Fibroblast of lung (primary cell): ENCODE measurements at regions not wholly inside any gene's neighbourhood (a gene's known extent, or its start where the extent isn't known, plus 50 kb on each side); places are given as distances from the start of the nearest gene placed in this dataset.
"Not testable (repeated sequence)": the region's sequence is repeated elsewhere in the genome, so short reads cannot be mapped to it uniquely, and the experiment has no call there.

ENCODE experiments used
- DNase-seq, 2 donors: peaks; one replicate each; pipeline versions ENCODE4 v3.0.0 to v3.0.0-alpha.2; 2010; ENCODE audit warnings: low read depth in 2 of 2
- H2AFZ ChIP-seq: 2 replicates; pipeline ENCODE4 v1.5.1; 2012; ENCODE audit warnings: low read length, control low read depth, inconsistent platforms
- H3K27ac ChIP-seq: 2 replicates; pipeline ENCODE4 v1.5.1; 2011; ENCODE audit warnings: low read length, control low read depth; ENCODE audit not compliant: insufficient read depth
- H3K27me3 ChIP-seq: 2 replicates; pipeline ENCODE4 v1.5.1; 2011; ENCODE audit warnings: mild to moderate bottlenecking, low read length; ENCODE audit not compliant: control insufficient read depth, insufficient read depth
- H3K36me3 ChIP-seq: 2 replicates; pipeline ENCODE4 v1.5.1; 2011; ENCODE audit warnings: low read length; ENCODE audit not compliant: control insufficient read depth, insufficient read depth
- H3K4me1 ChIP-seq: 2 replicates; pipeline ENCODE4 v1.5.1; 2011; ENCODE audit warnings: low read length; ENCODE audit not compliant: control insufficient read depth, insufficient read depth; ENCODE audit errors: extremely low read depth
- H3K4me2 ChIP-seq: 2 replicates; pipeline ENCODE4 v1.5.1; 2011; ENCODE audit warnings: low read length, control low read depth; ENCODE audit not compliant: insufficient read depth; ENCODE audit errors: extremely low read depth
- H3K4me3 ChIP-seq, 4 experiments: fragments of 200-600 bp in 1 of 4; sonication (generic) in 1 of 4; replicated peaks in 1 of 4; 2 replicates each; pipeline ENCODE4 v1.5.1; 2011 to 2016; ENCODE audit warnings: low read length in 4 of 4, low read depth in 3 of 4, mild to moderate bottlenecking in 3 of 4, control low read depth in 2 of 4, inconsistent platforms in 1 of 4, mixed read lengths in 1 of 4; ENCODE audit not compliant: insufficient read depth in 1 of 4; ENCODE audit errors: control extremely low read depth in 1 of 4
- H3K79me2 ChIP-seq: 2 replicates; pipeline ENCODE4 v1.5.1; 2012; ENCODE audit warnings: mild to moderate bottlenecking, low read length, inconsistent platforms; ENCODE audit not compliant: control insufficient read depth, insufficient read depth
- H3K9ac ChIP-seq: 2 replicates; pipeline ENCODE4 v1.5.1; 2011; ENCODE audit warnings: mild to moderate bottlenecking, low read length, control low read depth; ENCODE audit not compliant: insufficient read depth
- H3K9me3 ChIP-seq: 2 replicates; pipeline ENCODE4 v1.5.1; 2012; ENCODE audit warnings: low read depth, low read length; ENCODE audit not compliant: control insufficient read depth, insufficient read depth
- H4K20me1 ChIP-seq: 2 replicates; pipeline ENCODE4 v1.5.1; 2011; ENCODE audit warnings: low read length; ENCODE audit not compliant: control insufficient read depth, insufficient read depth; ENCODE audit errors: extremely low read depth
- CTCF ChIP-seq, 2 donors: IDR thresholded peaks in 1 of 2; conservative IDR thresholded peaks in 1 of 2; 1 replicate in 1 of 2; 2 replicates in 1 of 2; pipeline ENCODE4 v1.5.1; 2011 to 2012; ENCODE audit warnings: low read length in 2 of 2, control low read depth in 1 of 2, inconsistent platforms in 1 of 2, low read depth in 1 of 2, mild to moderate bottlenecking in 1 of 2
- EZH2 ChIP-seq: IDR thresholded peaks from 2 replicates; pipeline ENCODE4 v1.5.1; 2012; ENCODE audit warnings: low read length, control low read depth, mild to moderate bottlenecking; ENCODE audit errors: missing control alignments

- H3K79me2 ChIP-seq, H3K9me3 ChIP-seq, H3K36me3 ChIP-seq, H2AFZ ChIP-seq, H3K4me1 ChIP-seq, H3K4me2 ChIP-seq, H3K27me3 ChIP-seq, H3K4me3 ChIP-seq, H3K9ac ChIP-seq, DNase-seq, H4K20me1 ChIP-seq, H3K27ac ChIP-seq: not testable (repeated sequence)
Observed at GRCh38 chr12:131401907-131402633, 308.8 kb upstream of the SFSWAP start.

- no peaks in the 10 kb centered on the region for H3K4me1 ChIP-seq
- no peak overlapping the region for H3K27ac ChIP-seq
- H3K36me3 ChIP-seq: no peaks in the 10 kb centered on the region
- TF ChIP-seq CTCF (conservative IDR thresholded peaks at IDR 0.05 in 1 of 2, IDR thresholded peaks at IDR 0.05 in 1 of 2; ENCODE audit: low read depth in 1 of 2, low read length in 2 of 2) (no peak), EZH2 (no peak)
- no peaks in the 10 kb centered on the region for H3K9me3 ChIP-seq
- no peaks in the 10 kb centered on the region for H4K20me1 ChIP-seq
- H3K27me3 ChIP-seq: no peaks in the 10 kb centered on the region
- no peak overlapping the region for H3K9ac ChIP-seq
- no peak for DNase-seq
- no peak overlapping the region for H3K4me3 ChIP-seq
- no peak overlapping the region for H3K4me2 ChIP-seq
- no peaks in the 10 kb centered on the region for H3K79me2 ChIP-seq
- H2AFZ ChIP-seq: no peak overlapping the region
Observed at GRCh38 chr12:131402781-131403396, 308.0 kb upstream of the SFSWAP start.

GRCh38 chr12:131403676-131404075 lies 307.2 kb upstream of the SFSWAP start:
- H3K9me3 ChIP-seq: no peaks in the 10 kb centered on the region
- H3K9ac ChIP-seq: no peak overlapping the region
- TF ChIP-seq EZH2 (no peak), CTCF (conservative IDR thresholded peaks at IDR 0.05 in 1 of 2, IDR thresholded peaks at IDR 0.05 in 1 of 2; ENCODE audit: low read depth in 1 of 2, low read length in 2 of 2) (no peak)

More at GRCh38 chr12:131403676-131404075, 307.2 kb upstream of the SFSWAP start:
- Histone ChIP-seq H3K36me3 (no peaks in the 10 kb centered on the region), H3K4me1 (no peaks in the 10 kb centered on the region), H4K20me1 (no peaks in the 10 kb centered on the region), H3K79me2 (no peaks in the 10 kb centered on the region), H3K4me3 (no peak overlapping the region), H3K4me2 (no peak overlapping the region), H2AFZ (no peak overlapping the region), H3K27me3 (no peaks in the 10 kb centered on the region), H3K27ac (no peak overlapping the region)
- DNase-seq: no peak
